Left lung (tissue), 4 donors: ENCODE measurements at regions not wholly inside any gene's neighbourhood (a gene's known extent, or its start where the extent isn't known, plus 50 kb on each side); places are given as distances from the start of the nearest gene placed in this dataset.

Experiments used
- ATAC-seq: fragments of 200-7000 bp; cut with Tn5 transposase; one replicate; pipeline ENCODE4 v1.9.1; 2020; ENCODE audit warnings: moderate library complexity
- DNase-seq, 4 donors: peaks; one replicate each; pipeline ENCODE4 v3.0.0-alpha.2; 2013 to 2020
- H3K27ac ChIP-seq, 2 donors: fragments of 200-600 bp; sonication (generic) in 1 of 2; one replicate each; pipeline versions ENCODE4 v1.5.0 to v1.8.0; 2020 to 2021
- H3K27me3 ChIP-seq, 2 donors: fragments of 200-600 bp; sonication (generic) in 1 of 2; one replicate each; pipeline versions ENCODE4 v1.5.0 to v1.8.0; 2020 to 2021
- H3K36me3 ChIP-seq, 2 donors: fragments of 200-600 bp; sonication (generic) in 1 of 2; one replicate each; pipeline versions ENCODE4 v1.5.0 to v1.8.0; 2020 to 2021
- H3K4me1 ChIP-seq, 2 donors: fragments of 200-600 bp; one replicate each; pipeline ENCODE4 v1.8.0; 2021
- H3K4me3 ChIP-seq, 2 donors: fragments of 200-600 bp; sonication (generic) in 1 of 2; one replicate each; pipeline versions ENCODE4 v1.5.0 to v1.8.0; 2020 to 2021; ENCODE audit warnings: mild to moderate bottlenecking in 1 of 2
- H3K9me3 ChIP-seq, 2 donors: fragments of 200-600 bp; sonication (generic) in 1 of 2; one replicate each; pipeline versions ENCODE4 v1.5.0 to v1.8.0; 2020 to 2021
- intact Hi-C, 2 donors: fragments of 100-400 bp; cut with DNase I; formaldehyde crosslinking; loops; one replicate each; pipeline versions ENCODE4 v1.11.2 to v1.14.2; 2022
- TF ChIP-seq, protein P1 (sequence below), 2 donors: fragments of 200-600 bp; sonication (generic) in 1 of 2; IDR thresholded peaks; one replicate each; pipeline versions ENCODE4 v1.5.0 to v1.8.0; 2021; ENCODE audit warnings: antibody characterized with exemption in 2 of 2
- donor health status: DM: no; HTN: yes; CAD: no.
- donor health status: DM: no; HTN: no; CAD: no.

DNA sequence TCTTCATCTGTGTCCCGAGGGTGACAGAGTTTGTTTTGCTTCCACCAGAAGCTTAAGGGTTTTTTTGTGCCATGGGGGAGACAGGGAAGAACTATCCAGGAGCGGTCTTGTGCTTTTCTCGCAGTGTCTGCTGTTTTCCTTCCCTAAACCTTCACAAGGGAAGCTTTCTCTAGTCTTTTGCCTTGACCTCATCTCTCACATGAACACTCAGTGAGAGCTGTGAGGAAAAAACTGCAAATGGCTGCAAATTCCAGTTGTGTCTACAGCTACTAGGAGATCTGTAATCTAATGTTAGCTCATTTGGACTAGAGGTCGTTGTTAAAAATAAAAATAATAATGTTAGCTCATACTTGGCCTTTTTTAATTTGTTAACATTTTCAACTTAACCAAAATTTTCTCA lies 264.7 kb upstream of the SESN3 start:
- H3K36me3 ChIP-seq = no peaks in the 10 kb centered on the region
- peak overlapping the region in 1 of 2 donors; percentile 14 for H3K27ac ChIP-seq
- H3K9me3 ChIP-seq = peaks cover 0 to 16% of the 10 kb centered on the region in 2 donors
- no peak overlapping the region for H3K4me3 ChIP-seq
- TF ChIP-seq, protein P1, sequence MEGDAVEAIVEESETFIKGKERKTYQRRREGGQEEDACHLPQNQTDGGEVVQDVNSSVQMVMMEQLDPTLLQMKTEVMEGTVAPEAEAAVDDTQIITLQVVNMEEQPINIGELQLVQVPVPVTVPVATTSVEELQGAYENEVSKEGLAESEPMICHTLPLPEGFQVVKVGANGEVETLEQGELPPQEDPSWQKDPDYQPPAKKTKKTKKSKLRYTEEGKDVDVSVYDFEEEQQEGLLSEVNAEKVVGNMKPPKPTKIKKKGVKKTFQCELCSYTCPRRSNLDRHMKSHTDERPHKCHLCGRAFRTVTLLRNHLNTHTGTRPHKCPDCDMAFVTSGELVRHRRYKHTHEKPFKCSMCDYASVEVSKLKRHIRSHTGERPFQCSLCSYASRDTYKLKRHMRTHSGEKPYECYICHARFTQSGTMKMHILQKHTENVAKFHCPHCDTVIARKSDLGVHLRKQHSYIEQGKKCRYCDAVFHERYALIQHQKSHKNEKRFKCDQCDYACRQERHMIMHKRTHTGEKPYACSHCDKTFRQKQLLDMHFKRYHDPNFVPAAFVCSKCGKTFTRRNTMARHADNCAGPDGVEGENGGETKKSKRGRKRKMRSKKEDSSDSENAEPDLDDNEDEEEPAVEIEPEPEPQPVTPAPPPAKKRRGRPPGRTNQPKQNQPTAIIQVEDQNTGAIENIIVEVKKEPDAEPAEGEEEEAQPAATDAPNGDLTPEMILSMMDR (IDR thresholded peaks at IDR 0.05) = no peak
- H3K4me1 ChIP-seq = no peaks in the 10 kb centered on the region
- ATAC-seq (no peak), DNase-seq (no peak)
- H3K27me3 ChIP-seq = no peaks in the 10 kb centered on the region
- intact Hi-C loops = no loop called here

DNA sequence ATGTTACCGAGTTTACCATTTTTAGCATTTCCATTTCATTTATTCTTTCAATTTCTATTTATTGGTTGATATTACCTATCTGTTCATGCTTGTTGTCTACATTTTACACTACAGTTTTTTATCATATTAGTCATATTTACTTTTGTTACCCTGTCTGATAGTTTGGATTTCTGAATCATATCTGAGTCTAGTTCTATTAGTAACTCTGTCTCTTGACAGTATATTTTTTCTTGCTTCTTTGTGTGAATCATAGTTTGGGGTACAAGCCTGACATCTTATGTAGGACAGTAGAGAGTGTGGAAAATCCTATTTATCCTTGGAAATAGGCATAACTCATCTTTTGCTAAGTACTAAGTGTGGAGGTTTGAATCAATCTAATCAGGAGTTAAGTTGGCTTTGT lies 263.9 kb upstream of the SESN3 start:
- Histone ChIP-seq H3K4me1 (no peaks in the 10 kb centered on the region), H3K4me3 (no peak overlapping the region), H3K27ac (no peak overlapping the region), H3K27me3 (no peaks in the 10 kb centered on the region), H3K9me3 (peaks cover 0 to 22% of the 10 kb centered on the region in 2 donors), H3K36me3 (no peaks in the 10 kb centered on the region)
- TF ChIP-seq, protein P1 (IDR thresholded peaks at IDR 0.05) = no peak
- intact Hi-C loops = no loop called here
- no peak for ATAC-seq
- no peak for DNase-seq

DNA sequence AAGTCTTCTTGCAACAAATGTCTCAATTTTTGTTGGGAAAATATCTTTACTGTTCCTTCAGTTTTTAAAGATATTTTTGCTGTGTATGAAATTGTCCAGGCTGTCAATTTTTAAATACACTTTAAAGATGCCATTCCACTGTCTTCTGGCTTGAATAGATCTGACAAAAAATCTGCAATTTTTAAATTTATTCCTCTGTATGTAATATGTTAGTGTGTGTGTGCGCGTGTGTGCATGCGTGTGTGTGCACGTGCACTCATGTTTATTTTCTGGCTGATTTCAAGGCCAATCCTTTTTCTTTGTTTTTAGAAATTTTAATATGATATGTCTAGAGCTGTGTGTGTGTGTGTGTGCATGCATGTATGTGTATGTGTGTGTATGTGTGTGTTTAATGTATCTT lies 263.2 kb upstream of the SESN3 start:
- intact Hi-C loops = no loop called here
- no peak overlapping the region for H3K4me3 ChIP-seq
- ATAC-seq (no peak), DNase-seq (no peak)
- no peaks in the 10 kb centered on the region for H3K36me3 ChIP-seq
- no peak overlapping the region for H3K27ac ChIP-seq
- no peaks in the 10 kb centered on the region for H3K4me1 ChIP-seq
- no peaks in the 10 kb centered on the region for H3K27me3 ChIP-seq
- H3K9me3 ChIP-seq = peaks cover 0 to 22% of the 10 kb centered on the region in 2 donors
- TF ChIP-seq, protein P1 (IDR thresholded peaks at IDR 0.05) = no peak

DNA sequence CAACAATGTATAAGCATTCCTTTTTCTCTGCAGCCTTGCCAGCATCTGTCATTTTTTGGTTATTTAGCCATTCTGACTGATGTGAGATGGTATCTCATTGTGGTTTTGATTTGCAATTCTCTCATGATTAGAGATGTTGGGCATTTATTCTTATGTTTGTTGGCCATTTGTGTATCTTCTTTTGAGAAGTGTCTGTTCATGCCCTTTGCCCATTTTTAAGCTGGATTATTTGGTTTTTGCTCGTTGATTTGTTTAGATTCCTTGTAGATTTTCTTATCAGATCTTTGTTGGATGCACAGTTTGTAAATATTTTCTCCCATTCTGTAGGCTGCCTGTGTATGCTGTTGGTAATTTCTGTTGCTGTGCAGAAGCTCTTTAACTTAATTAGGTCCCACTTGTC lies 259.6 kb upstream of the SESN3 start:
- TF ChIP-seq, protein P1 (IDR thresholded peaks at IDR 0.05) = no peak
- no peaks in the 10 kb centered on the region for H3K4me1 ChIP-seq

DNA sequence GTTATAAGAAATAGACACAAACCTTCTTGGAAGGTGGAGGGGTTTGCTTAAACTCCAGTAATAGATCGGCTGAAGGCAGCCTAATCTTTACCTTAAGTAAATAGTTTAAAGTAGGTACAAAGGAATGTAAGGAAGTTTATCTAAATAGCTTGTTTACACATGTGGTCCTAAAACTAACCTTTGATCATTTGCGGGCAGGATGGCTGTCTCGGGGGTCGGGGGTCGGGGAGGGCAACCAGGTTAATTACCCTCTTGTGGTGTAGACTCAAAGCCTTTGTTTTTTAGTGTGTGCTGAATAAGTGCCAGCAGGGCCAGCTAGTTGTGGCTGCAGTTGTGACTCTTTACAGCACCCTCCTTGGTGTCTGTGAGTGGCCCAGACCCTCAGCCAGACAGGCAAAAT lies 256.9 kb upstream of the SESN3 start:
- TF ChIP-seq, protein P1 (IDR thresholded peaks at IDR 0.05) = no peak
- H3K27ac ChIP-seq = no peak overlapping the region
- intact Hi-C loops = no loop called here
- no peak overlapping the region for H3K4me3 ChIP-seq
- ATAC-seq (no peak), DNase-seq (no peak)
- no peaks in the 10 kb centered on the region for H3K4me1 ChIP-seq
- no peaks in the 10 kb centered on the region for H3K27me3 ChIP-seq
- peaks cover 0 to 11% of the 10 kb centered on the region in 2 donors for H3K9me3 ChIP-seq
- H3K36me3 ChIP-seq = no peaks in the 10 kb centered on the region

More for the DNA sequence above, 259.6 kb upstream of the SESN3 start:
- H3K36me3 ChIP-seq = no peaks in the 10 kb centered on the region
- no peak for ATAC-seq
- no peak overlapping the region for H3K27ac ChIP-seq
- peaks cover 0 to 22% of the 10 kb centered on the region in 2 donors for H3K9me3 ChIP-seq
- H3K4me3 ChIP-seq = no peak overlapping the region
- H3K27me3 ChIP-seq = no peaks in the 10 kb centered on the region
- intact Hi-C loops = no loop called here
- no peak for DNase-seq
